ENCODE measurements at regions not wholly inside any gene's neighbourhood (a gene's known extent, or its start where the extent isn't known, plus 50 kb on each side); places are given as distances from the start of the nearest gene placed in this dataset.

DNA sequence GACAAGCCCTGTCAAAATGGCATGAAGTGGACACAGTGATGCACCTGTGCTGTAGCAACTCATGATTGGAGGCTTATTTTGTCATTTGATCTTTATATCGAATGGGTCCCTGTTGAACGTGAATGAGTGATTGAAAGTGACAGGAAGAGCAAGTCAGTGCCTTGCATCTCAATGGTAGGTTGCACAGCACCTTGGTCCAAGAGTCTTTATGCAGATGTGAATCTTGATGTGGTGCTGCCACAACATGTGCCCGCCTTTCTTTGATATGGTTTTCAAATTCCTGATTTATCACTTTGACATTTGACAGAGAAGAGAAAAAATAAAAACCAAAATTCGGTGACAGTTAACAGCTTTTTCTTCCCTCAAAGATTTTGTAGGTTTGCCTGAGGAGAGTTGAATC lies 1182.4 kb downstream of the DNAJB9 start:
- BruUV-seq (replicated peaks): no TSS peak
- no peak overlapping the region for H3K27ac ChIP-seq (ENCODE audit: control insufficient read depth, insufficient read depth)
- ChIA-PET RAD21 (ENCODE audit: unreplicated experiment) (no interaction called here), POLR2A (no interaction called here), CTCF (no interaction called here), SMC1A (ENCODE audit: uncharacterized antibody, unreplicated experiment) (no interaction called here)
- no peak for ATAC-seq
- no peaks in the 10 kb centered on the region for H3K9me3 ChIP-seq (replicated peaks; ENCODE audit: control insufficient read depth, insufficient read depth, low read length)
- TF ChIP-seq, protein P1, sequence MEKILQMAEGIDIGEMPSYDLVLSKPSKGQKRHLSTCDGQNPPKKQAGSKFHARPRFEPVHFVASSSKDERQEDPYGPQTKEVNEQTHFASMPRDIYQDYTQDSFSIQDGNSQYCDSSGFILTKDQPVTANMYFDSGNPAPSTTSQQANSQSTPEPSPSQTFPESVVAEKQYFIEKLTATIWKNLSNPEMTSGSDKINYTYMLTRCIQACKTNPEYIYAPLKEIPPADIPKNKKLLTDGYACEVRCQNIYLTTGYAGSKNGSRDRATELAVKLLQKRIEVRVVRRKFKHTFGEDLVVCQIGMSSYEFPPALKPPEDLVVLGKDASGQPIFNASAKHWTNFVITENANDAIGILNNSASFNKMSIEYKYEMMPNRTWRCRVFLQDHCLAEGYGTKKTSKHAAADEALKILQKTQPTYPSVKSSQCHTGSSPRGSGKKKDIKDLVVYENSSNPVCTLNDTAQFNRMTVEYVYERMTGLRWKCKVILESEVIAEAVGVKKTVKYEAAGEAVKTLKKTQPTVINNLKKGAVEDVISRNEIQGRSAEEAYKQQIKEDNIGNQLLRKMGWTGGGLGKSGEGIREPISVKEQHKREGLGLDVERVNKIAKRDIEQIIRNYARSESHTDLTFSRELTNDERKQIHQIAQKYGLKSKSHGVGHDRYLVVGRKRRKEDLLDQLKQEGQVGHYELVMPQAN (conservative IDR thresholded peaks at IDR 0.05): no peak
- TF ChIP-seq JUND (IDR thresholded peaks at IDR 0.05; ENCODE audit: low read depth, low read length) (no peak), ZZZ3 (IDR thresholded peaks at IDR 0.05; ENCODE audit: control insufficient read depth, insufficient read length, low read depth) (no peak), RUNX3 (IDR thresholded peaks at IDR 0.05; ENCODE audit: low read length) (no peak), NFYB (IDR thresholded peaks at IDR 0.05; ENCODE audit: insufficient read depth, low read depth, low read length) (no peak), CREM (IDR thresholded peaks at IDR 0.05; ENCODE audit: low read depth) (no peak), HCFC1 (IDR thresholded peaks at IDR 0.05; ENCODE audit: low read length) (no peak)
- TF ChIP-seq, protein P2, sequence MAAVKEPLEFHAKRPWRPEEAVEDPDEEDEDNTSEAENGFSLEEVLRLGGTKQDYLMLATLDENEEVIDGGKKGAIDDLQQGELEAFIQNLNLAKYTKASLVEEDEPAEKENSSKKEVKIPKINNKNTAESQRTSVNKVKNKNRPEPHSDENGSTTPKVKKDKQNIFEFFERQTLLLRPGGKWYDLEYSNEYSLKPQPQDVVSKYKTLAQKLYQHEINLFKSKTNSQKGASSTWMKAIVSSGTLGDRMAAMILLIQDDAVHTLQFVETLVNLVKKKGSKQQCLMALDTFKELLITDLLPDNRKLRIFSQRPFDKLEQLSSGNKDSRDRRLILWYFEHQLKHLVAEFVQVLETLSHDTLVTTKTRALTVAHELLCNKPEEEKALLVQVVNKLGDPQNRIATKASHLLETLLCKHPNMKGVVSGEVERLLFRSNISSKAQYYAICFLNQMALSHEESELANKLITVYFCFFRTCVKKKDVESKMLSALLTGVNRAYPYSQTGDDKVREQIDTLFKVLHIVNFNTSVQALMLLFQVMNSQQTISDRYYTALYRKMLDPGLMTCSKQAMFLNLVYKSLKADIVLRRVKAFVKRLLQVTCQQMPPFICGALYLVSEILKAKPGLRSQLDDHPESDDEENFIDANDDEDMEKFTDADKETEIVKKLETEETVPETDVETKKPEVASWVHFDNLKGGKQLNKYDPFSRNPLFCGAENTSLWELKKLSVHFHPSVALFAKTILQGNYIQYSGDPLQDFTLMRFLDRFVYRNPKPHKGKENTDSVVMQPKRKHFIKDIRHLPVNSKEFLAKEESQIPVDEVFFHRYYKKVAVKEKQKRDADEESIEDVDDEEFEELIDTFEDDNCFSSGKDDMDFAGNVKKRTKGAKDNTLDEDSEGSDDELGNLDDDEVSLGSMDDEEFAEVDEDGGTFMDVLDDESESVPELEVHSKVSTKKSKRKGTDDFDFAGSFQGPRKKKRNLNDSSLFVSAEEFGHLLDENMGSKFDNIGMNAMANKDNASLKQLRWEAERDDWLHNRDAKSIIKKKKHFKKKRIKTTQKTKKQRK (IDR thresholded peaks at IDR 0.05; ENCODE audit: low read depth, low read length): no peak
- TF ChIP-seq, protein P3, sequence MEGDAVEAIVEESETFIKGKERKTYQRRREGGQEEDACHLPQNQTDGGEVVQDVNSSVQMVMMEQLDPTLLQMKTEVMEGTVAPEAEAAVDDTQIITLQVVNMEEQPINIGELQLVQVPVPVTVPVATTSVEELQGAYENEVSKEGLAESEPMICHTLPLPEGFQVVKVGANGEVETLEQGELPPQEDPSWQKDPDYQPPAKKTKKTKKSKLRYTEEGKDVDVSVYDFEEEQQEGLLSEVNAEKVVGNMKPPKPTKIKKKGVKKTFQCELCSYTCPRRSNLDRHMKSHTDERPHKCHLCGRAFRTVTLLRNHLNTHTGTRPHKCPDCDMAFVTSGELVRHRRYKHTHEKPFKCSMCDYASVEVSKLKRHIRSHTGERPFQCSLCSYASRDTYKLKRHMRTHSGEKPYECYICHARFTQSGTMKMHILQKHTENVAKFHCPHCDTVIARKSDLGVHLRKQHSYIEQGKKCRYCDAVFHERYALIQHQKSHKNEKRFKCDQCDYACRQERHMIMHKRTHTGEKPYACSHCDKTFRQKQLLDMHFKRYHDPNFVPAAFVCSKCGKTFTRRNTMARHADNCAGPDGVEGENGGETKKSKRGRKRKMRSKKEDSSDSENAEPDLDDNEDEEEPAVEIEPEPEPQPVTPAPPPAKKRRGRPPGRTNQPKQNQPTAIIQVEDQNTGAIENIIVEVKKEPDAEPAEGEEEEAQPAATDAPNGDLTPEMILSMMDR (IDR thresholded peaks at IDR 0.05 in 2 of 3, conservative IDR thresholded peaks at IDR 0.05 in 1 of 3; ENCODE audit: control insufficient read depth in 2 of 3, extremely low read depth in 1 of 3, insufficient read depth in 1 of 3, low read depth in 3 of 3, low read length in 3 of 3): no peak
- no peaks in the 10 kb centered on the region for H3K4me1 ChIP-seq (ENCODE audit: control insufficient read depth, insufficient read depth, low read length)
- H4K20me1 ChIP-seq (ENCODE audit: control insufficient read depth, insufficient read depth): no peaks in the 10 kb centered on the region
- H3K4me3 ChIP-seq: no peak overlapping the region
- WGBS (ENCODE audit: insufficient coverage, insufficient replicate concordance, low lambda C conversion rate, missing lambda C conversion rate): 45% methylated on average over 4 of the region's 4 CpGs
- no peaks in the 10 kb centered on the region for H3K79me2 ChIP-seq (ENCODE audit: control insufficient read depth, insufficient read depth, low read length)
- no peak for FAIRE-seq
- intact Hi-C loops (cut with micrococcal nuclease; ENCODE audit: unreplicated experiment) (no loop called here), in situ Hi-C loops (cut with MboI) (no loop called here)
- H3K9ac ChIP-seq (ENCODE audit: control insufficient read depth, insufficient read depth, low read length): no peak overlapping the region
- no peak overlapping the region for H3K4me2 ChIP-seq (ENCODE audit: control insufficient read depth, insufficient read depth)
- H2AFZ ChIP-seq (ENCODE audit: control insufficient read depth, low read depth, low read length): no peak overlapping the region
- no peaks in the 10 kb centered on the region for H3K27me3 ChIP-seq (replicated peaks in 1 of 2; ENCODE audit: control insufficient read depth in 2 of 2, insufficient read depth in 2 of 2, low read length in 1 of 2)
- DNase-seq (ENCODE audit: low read depth, low spot score): no peak
- H3K36me3 ChIP-seq (ENCODE audit: control insufficient read depth in 2 of 2, insufficient read depth in 2 of 2, low read length in 1 of 2): no peaks in the 10 kb centered on the region
